ENCODE measurements at regions not wholly inside any gene's neighbourhood (a gene's known extent, or its start where the extent isn't known, plus 50 kb on each side); places are given as distances from the start of the nearest gene placed in this dataset.

- TF ChIP-seq, protein P1, sequence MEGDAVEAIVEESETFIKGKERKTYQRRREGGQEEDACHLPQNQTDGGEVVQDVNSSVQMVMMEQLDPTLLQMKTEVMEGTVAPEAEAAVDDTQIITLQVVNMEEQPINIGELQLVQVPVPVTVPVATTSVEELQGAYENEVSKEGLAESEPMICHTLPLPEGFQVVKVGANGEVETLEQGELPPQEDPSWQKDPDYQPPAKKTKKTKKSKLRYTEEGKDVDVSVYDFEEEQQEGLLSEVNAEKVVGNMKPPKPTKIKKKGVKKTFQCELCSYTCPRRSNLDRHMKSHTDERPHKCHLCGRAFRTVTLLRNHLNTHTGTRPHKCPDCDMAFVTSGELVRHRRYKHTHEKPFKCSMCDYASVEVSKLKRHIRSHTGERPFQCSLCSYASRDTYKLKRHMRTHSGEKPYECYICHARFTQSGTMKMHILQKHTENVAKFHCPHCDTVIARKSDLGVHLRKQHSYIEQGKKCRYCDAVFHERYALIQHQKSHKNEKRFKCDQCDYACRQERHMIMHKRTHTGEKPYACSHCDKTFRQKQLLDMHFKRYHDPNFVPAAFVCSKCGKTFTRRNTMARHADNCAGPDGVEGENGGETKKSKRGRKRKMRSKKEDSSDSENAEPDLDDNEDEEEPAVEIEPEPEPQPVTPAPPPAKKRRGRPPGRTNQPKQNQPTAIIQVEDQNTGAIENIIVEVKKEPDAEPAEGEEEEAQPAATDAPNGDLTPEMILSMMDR (IDR thresholded peaks at IDR 0.05): no peak
- ATAC-seq (ENCODE audit: low FRiP score) (no peak), DNase-seq (ENCODE audit: low spot score) (no peak)
Observed at GRCh38 chr5:129359450-129359849, 100.6 kb upstream of the ADAMTS19 start.

- TF ChIP-seq, protein P1 (IDR thresholded peaks at IDR 0.05): no peak
- DNase-seq (ENCODE audit: low spot score) (no peak), ATAC-seq (ENCODE audit: low FRiP score) (no peak)
Observed at GRCh38 chr5:129361441-129362025, 98.6 kb upstream of the ADAMTS19 start.

- DNase-seq (ENCODE audit: low spot score) (no peak), ATAC-seq (ENCODE audit: low FRiP score) (no peak)
- TF ChIP-seq, protein P1 (IDR thresholded peaks at IDR 0.05): no peak
Observed at GRCh38 chr5:129362456-129362855, 97.6 kb upstream of the ADAMTS19 start.

GRCh38 chr5:129363991-129364390, 96.1 kb upstream of the ADAMTS19 start:
- no peak for DNase-seq (ENCODE audit: low spot score)
- ATAC-seq (ENCODE audit: low FRiP score): no peak
- TF ChIP-seq, protein P1 (IDR thresholded peaks at IDR 0.05): no peak

DNA sequence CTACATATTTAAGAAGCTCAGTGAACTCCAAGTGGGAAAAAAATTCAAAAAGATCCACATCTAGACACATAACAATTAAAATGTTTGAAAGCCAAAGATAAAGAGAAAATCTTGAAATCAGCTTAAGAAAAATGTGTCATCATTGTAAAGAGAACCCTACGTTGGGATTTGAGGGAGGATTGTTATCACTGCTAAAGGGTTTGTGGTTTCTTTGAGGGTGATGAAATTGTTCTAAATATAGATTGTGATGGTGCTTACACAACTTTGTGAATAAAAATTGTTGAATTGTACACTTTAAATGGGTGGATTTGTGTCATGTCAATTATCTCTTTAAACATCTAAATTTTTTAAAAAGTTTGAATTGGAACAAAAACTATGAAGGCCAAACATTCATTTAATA, 92.2 kb upstream of the ADAMTS19 start:
- DNase-seq (ENCODE audit: low spot score) (no peak), ATAC-seq (ENCODE audit: low FRiP score) (no peak)
- TF ChIP-seq, protein P1 (IDR thresholded peaks at IDR 0.05): no peak

- TF ChIP-seq, protein P1 (IDR thresholded peaks at IDR 0.05): no peak
- DNase-seq (ENCODE audit: low spot score) (no peak), ATAC-seq (ENCODE audit: low FRiP score) (no peak)
Observed at GRCh38 chr5:129372025-129372424, 88.1 kb upstream of the ADAMTS19 start.

GRCh38 chr5:129377504-129377903, 82.6 kb upstream of the ADAMTS19 start:
- DNase-seq (ENCODE audit: low spot score): no peak
- TF ChIP-seq, protein P1 (IDR thresholded peaks at IDR 0.05): no peak
- no peak for ATAC-seq (ENCODE audit: low FRiP score)
